ENCODE measurements at regions not wholly inside any gene's neighbourhood (a gene's known extent, or its start where the extent isn't known, plus 50 kb on each side); places are given as distances from the start of the nearest gene placed in this dataset.

GRCh38 chr6:50135968-50136367, 86.2 kb upstream of the DEFB112 start:
- Histone ChIP-seq H2AK9ac (replicated peaks; ENCODE audit: low read depth, low read length, poor library complexity) (no peak overlapping the region), H3K36me3 (ENCODE audit: control insufficient read depth, insufficient read depth, low read length) (no peaks in the 10 kb centered on the region), H3K27me3 (ENCODE audit: control insufficient read depth, insufficient read depth, low read length) (no peaks in the 10 kb centered on the region), H4K5ac (ENCODE audit: low read depth, low read length) (no peak overlapping the region), H2BK120ac (ENCODE audit: low read depth, low read length) (no peak overlapping the region), H3K18ac (ENCODE audit: low read depth, low read length) (no peak overlapping the region), H4K20me1 (ENCODE audit: insufficient read depth, low read length) (no peaks in the 10 kb centered on the region), H3K79me1 (ENCODE audit: low read depth in 1 of 2, low read length in 2 of 2) (no peaks in the 10 kb centered on the region), H3K9ac (ENCODE audit: low read depth, low read length) (no peak overlapping the region), H3K23ac (ENCODE audit: low read depth, low read length) (no peak overlapping the region), H3K9me1 (ENCODE audit: insufficient read depth, low read length) (no peaks in the 10 kb centered on the region), H4K8ac (ENCODE audit: low read depth in 2 of 2, low read length in 2 of 2) (no peak overlapping the region), H2AFZ (replicated peaks; ENCODE audit: low read length, poor library complexity) (no peak overlapping the region), H2AK5ac (ENCODE audit: low read depth, low read length) (no peak overlapping the region), H3K4me3 (ENCODE audit: insufficient read depth, low read depth, low read length) (no peak overlapping the region), H3K27ac (ENCODE audit: insufficient read depth, low read length) (no peak overlapping the region), H4K91ac (ENCODE audit: insufficient read depth, low read depth, low read length) (no peak overlapping the region), H3K4me1 (ENCODE audit: control insufficient read depth, insufficient read depth, low read length) (no peaks in the 10 kb centered on the region), H3K56ac (ENCODE audit: extremely low read depth, insufficient read depth, low read length) (no peak overlapping the region), H3K14ac (replicated peaks; ENCODE audit: low read depth, low read length) (no peak overlapping the region), H3K4me2 (ENCODE audit: low read depth, low read length) (no peak overlapping the region), H3K4ac (ENCODE audit: low read depth, low read length) (no peak overlapping the region), H3K9me3 (ENCODE audit: control insufficient read depth, insufficient read depth, low read length) (no peaks in the 10 kb centered on the region), H2BK5ac (ENCODE audit: low read depth, low read length, poor library complexity, severe bottlenecking) (no peak overlapping the region), H2BK15ac (ENCODE audit: low read depth, low read length) (no peak overlapping the region), H2BK20ac (ENCODE audit: low read depth, low read length) (no peak overlapping the region)
- in situ Hi-C loops (cut with MboI; ENCODE audit: low sequenced_read_pairs) (no loop called here), dilution Hi-C loops (cut with HindIII; ENCODE audit: low sequenced_read_pairs, unreplicated experiment) (no loop called here), intact Hi-C loops (cut with micrococcal nuclease) (no loop called here)
- no peak for TF ChIP-seq CTCF (conservative IDR thresholded peaks at IDR 0.05; ENCODE audit: low read depth, low read length)
- TF ChIP-seq RFX5 (IDR thresholded peaks at IDR 0.05; ENCODE audit: low read depth, low read length): no peak
- TF ChIP-seq POLR2A (IDR thresholded peaks at IDR 0.05; ENCODE audit: low read depth, low read length): no peak
- TF ChIP-seq MAZ (IDR thresholded peaks at IDR 0.05; ENCODE audit: borderline replicate concordance, low read depth, low read length): no peak
- no peak for TF ChIP-seq RCOR1 (IDR thresholded peaks at IDR 0.05; ENCODE audit: insufficient replicate concordance, low read length)
- TF ChIP-seq CHD1 (IDR thresholded peaks at IDR 0.05; ENCODE audit: low read depth, low read length): no peak
- no peak for TF ChIP-seq MXI1 (IDR thresholded peaks at IDR 0.05; ENCODE audit: borderline replicate concordance, low read depth, low read length)
- no peak for TF ChIP-seq RAD21 (IDR thresholded peaks at IDR 0.05; ENCODE audit: low read length)
- TF ChIP-seq CEBPB (IDR thresholded peaks at IDR 0.05; ENCODE audit: low read depth, low read length): no peak
- TF ChIP-seq MAFK (IDR thresholded peaks at IDR 0.05; ENCODE audit: low read depth, low read length): no peak
- no peak for TF ChIP-seq BHLHE40 (IDR thresholded peaks at IDR 0.05; ENCODE audit: low read depth, low read length)
- no peak for TF ChIP-seq ELK1 (IDR thresholded peaks at IDR 0.05; ENCODE audit: borderline replicate concordance, low read depth, low read length)
- DNase-seq (no peak), ATAC-seq (ENCODE audit: low read depth) (no peak)
- POLR2A ChIA-PET (ENCODE audit: unreplicated experiment): no interaction called here
- CTCF ChIA-PET: no interaction called here
- no CpG with 5 or more reads among the region's 1 CpG for WGBS, 2 experiments (ENCODE audit: extremely low coverage in 2 of 2, insufficient read length in 1 of 2)
- no TSS peak for BruUV-seq (replicated peaks)
